ENCODE measurements at regions not wholly inside any gene's neighbourhood (a gene's known extent, or its start where the extent isn't known, plus 50 kb on each side); places are given as distances from the start of the nearest gene placed in this dataset.

DNA sequence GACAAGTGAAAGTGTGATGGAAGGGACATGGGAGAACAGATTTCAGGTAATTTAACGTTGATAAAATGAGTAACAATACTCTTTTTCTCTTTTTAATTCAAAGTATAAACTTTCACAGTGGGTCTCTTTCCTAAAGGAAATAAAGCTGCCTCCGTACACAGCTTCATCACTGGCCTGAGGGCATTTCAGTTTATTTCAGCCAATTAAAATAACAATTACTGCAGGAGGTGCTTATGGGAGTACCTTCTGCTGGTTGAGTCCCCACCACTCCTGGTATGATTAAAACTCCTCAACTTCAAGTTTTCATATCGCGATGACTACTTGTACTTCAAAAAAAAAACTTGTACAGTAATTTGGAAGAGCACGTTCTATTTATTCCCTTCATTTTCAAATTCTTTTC lies 1845.9 kb downstream of the MAT2B start:
- ATAC-seq = no peak

DNA sequence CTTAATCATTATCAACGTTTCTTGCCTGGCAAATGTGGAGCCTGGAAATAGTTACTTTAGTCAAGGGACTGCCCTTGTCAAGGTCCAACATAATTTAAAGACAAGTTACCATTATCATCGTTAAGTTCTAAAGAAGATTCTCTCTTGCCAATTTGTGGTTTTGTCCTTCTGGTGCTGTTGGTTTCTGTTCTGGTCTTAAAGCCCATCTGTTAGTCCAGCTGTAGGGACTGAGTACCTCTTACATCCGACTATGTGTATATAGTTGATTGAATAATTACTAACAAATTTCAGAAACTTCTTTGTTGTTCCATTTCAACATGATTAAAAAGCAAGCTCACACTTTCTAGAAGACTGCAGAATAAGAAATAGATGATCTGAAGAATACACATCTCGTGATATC lies 1854.9 kb downstream of the MAT2B start:
- TF ChIP-seq GLIS3 (CRISPR knock-in tag; IDR thresholded peaks at IDR 0.05) (no peak), OSR1 (CRISPR knock-in tag; IDR thresholded peaks at IDR 0.05) (no peak), BACH2 (CRISPR knock-in tag; IDR thresholded peaks at IDR 0.05; ENCODE audit: borderline replicate concordance) (no peak), ISL1 (CRISPR knock-in tag; IDR thresholded peaks at IDR 0.05) (no peak), RARB (CRISPR knock-in tag; IDR thresholded peaks at IDR 0.05) (no peak), ZNF565 (CRISPR knock-in tag; conservative IDR thresholded peaks at IDR 0.05; ENCODE audit: low read depth) (no peak), ZC3H10 (CRISPR knock-in tag; IDR thresholded peaks at IDR 0.05) (no peak), PPARA (CRISPR knock-in tag; IDR thresholded peaks at IDR 0.05; ENCODE audit: borderline replicate concordance) (no peak)
- TF ChIP-seq, protein P1, sequence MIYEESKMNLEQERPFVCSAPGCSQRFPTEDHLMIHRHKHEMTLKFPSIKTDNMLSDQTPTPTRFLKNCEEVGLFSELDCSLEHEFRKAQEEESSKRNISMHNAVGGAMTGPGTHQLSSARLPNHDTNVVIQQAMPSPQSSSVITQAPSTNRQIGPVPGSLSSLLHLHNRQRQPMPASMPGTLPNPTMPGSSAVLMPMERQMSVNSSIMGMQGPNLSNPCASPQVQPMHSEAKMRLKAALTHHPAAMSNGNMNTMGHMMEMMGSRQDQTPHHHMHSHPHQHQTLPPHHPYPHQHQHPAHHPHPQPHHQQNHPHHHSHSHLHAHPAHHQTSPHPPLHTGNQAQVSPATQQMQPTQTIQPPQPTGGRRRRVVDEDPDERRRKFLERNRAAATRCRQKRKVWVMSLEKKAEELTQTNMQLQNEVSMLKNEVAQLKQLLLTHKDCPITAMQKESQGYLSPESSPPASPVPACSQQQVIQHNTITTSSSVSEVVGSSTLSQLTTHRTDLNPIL (CRISPR knock-in tag; IDR thresholded peaks at IDR 0.05; ENCODE audit: low read depth) = no peak
- TF ChIP-seq, protein P2, sequence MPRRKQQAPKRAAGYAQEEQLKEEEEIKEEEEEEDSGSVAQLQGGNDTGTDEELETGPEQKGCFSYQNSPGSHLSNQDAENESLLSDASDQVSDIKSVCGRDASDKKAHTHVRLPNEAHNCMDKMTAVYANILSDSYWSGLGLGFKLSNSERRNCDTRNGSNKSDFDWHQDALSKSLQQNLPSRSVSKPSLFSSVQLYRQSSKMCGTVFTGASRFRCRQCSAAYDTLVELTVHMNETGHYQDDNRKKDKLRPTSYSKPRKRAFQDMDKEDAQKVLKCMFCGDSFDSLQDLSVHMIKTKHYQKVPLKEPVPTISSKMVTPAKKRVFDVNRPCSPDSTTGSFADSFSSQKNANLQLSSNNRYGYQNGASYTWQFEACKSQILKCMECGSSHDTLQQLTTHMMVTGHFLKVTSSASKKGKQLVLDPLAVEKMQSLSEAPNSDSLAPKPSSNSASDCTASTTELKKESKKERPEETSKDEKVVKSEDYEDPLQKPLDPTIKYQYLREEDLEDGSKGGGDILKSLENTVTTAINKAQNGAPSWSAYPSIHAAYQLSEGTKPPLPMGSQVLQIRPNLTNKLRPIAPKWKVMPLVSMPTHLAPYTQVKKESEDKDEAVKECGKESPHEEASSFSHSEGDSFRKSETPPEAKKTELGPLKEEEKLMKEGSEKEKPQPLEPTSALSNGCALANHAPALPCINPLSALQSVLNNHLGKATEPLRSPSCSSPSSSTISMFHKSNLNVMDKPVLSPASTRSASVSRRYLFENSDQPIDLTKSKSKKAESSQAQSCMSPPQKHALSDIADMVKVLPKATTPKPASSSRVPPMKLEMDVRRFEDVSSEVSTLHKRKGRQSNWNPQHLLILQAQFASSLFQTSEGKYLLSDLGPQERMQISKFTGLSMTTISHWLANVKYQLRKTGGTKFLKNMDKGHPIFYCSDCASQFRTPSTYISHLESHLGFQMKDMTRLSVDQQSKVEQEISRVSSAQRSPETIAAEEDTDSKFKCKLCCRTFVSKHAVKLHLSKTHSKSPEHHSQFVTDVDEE (CRISPR knock-in tag; IDR thresholded peaks at IDR 0.05) = no peak
- TF ChIP-seq, protein P3, sequence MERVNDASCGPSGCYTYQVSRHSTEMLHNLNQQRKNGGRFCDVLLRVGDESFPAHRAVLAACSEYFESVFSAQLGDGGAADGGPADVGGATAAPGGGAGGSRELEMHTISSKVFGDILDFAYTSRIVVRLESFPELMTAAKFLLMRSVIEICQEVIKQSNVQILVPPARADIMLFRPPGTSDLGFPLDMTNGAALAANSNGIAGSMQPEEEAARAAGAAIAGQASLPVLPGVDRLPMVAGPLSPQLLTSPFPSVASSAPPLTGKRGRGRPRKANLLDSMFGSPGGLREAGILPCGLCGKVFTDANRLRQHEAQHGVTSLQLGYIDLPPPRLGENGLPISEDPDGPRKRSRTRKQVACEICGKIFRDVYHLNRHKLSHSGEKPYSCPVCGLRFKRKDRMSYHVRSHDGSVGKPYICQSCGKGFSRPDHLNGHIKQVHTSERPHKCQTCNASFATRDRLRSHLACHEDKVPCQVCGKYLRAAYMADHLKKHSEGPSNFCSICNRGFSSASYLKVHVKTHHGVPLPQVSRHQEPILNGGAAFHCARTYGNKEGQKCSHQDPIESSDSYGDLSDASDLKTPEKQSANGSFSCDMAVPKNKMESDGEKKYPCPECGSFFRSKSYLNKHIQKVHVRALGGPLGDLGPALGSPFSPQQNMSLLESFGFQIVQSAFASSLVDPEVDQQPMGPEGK (CRISPR knock-in tag; IDR thresholded peaks at IDR 0.05; ENCODE audit: borderline replicate concordance) = no peak
- ATAC-seq = no peak

More for the DNA sequence above, 1845.9 kb downstream of the MAT2B start:
- no peak for TF ChIP-seq ESRRG (CRISPR knock-in tag; IDR thresholded peaks at IDR 0.05)
- TF ChIP-seq CSDC2 (CRISPR knock-in tag; IDR thresholded peaks at IDR 0.05) = no peak
- no peak for TF ChIP-seq ZNF8 (CRISPR knock-in tag; IDR thresholded peaks at IDR 0.05)

DNA sequence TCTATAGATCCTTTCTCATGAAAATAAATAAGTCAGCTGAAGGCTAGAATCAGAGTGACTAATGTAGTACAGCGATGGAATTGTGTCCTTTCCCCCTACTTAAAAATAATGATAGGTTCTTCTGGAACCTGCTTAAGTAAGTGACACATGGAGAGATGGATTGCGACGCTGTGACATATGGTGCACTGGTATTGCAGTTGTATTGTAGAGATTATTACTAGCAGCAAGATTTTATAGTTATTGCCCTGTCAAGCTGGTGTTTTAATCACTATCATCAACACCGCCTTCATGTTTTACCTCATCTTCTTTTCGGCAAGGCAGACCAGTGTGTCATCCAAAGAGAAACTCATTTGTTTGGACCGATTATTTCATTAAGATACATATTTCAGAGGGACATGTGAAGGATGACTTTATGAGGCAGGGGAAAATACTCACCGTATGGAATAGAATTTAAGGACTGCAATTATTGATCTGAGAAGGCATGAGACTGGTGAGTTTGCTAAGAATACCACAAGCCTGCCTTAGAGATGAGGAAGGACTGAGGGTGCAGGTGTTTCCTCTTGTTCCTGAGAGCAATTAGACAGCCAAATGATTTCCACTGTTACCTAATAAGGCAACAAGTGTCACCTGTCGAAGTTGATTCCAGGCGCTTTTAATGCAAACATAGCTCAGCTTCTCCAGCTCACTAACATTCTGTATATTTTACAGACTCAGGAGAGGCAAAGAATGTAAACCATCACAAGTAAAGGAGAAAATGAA lies 1855.5 kb downstream of the MAT2B start:
- no peak for ATAC-seq
- TF ChIP-seq TCF4 (CRISPR knock-in tag; IDR thresholded peaks at IDR 0.05; ENCODE audit: borderline replicate concordance) = no peak
- no peak for TF ChIP-seq GLIS3 (CRISPR knock-in tag; IDR thresholded peaks at IDR 0.05)
- no peak for TF ChIP-seq CSDC2 (CRISPR knock-in tag; IDR thresholded peaks at IDR 0.05)
- no peak for TF ChIP-seq ZNF8 (CRISPR knock-in tag; IDR thresholded peaks at IDR 0.05)
- TF ChIP-seq ZNF70 (CRISPR knock-in tag; IDR thresholded peaks at IDR 0.05) = no peak
- TF ChIP-seq ESRRG (CRISPR knock-in tag; IDR thresholded peaks at IDR 0.05) = no peak
- no peak for TF ChIP-seq TOX (CRISPR knock-in tag; IDR thresholded peaks at IDR 0.05; ENCODE audit: borderline replicate concordance)
- no peak for TF ChIP-seq BACH2 (CRISPR knock-in tag; IDR thresholded peaks at IDR 0.05; ENCODE audit: borderline replicate concordance)
- no peak for TF ChIP-seq ZNF565 (CRISPR knock-in tag; conservative IDR thresholded peaks at IDR 0.05; ENCODE audit: low read depth)
- TF ChIP-seq, protein P4, sequence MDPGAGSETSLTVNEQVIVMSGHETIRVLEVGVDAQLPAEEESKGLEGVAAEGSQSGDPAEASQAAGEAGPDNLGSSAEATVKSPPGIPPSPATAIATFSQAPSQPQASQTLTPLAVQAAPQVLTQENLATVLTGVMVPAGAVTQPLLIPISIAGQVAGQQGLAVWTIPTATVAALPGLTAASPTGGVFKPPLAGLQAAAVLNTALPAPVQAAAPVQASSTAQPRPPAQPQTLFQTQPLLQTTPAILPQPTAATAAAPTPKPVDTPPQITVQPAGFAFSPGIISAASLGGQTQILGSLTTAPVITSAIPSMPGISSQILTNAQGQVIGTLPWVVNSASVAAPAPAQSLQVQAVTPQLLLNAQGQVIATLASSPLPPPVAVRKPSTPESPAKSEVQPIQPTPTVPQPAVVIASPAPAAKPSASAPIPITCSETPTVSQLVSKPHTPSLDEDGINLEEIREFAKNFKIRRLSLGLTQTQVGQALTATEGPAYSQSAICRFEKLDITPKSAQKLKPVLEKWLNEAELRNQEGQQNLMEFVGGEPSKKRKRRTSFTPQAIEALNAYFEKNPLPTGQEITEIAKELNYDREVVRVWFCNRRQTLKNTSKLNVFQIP (CRISPR knock-in tag; IDR thresholded peaks at IDR 0.05; ENCODE audit: borderline replicate concordance, low read depth) = no peak
- no peak for TF ChIP-seq ARNTL (CRISPR knock-in tag; IDR thresholded peaks at IDR 0.05; ENCODE audit: borderline replicate concordance, low read depth)
- no peak for TF ChIP-seq RARB (CRISPR knock-in tag; IDR thresholded peaks at IDR 0.05)
- TF ChIP-seq, protein P5, sequence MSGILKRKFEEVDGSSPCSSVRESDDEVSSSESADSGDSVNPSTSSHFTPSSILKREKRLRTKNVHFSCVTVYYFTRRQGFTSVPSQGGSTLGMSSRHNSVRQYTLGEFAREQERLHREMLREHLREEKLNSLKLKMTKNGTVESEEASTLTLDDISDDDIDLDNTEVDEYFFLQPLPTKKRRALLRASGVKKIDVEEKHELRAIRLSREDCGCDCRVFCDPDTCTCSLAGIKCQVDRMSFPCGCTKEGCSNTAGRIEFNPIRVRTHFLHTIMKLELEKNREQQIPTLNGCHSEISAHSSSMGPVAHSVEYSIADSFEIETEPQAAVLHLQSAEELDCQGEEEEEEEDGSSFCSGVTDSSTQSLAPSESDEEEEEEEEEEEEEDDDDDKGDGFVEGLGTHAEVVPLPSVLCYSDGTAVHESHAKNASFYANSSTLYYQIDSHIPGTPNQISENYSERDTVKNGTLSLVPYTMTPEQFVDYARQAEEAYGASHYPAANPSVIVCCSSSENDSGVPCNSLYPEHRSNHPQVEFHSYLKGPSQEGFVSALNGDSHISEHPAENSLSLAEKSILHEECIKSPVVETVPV (CRISPR knock-in tag; IDR thresholded peaks at IDR 0.05) = no peak
- no peak for TF ChIP-seq ISL1 (CRISPR knock-in tag; IDR thresholded peaks at IDR 0.05)
- no peak for TF ChIP-seq ZC3H10 (CRISPR knock-in tag; IDR thresholded peaks at IDR 0.05)
- TF ChIP-seq, protein P3 (CRISPR knock-in tag; IDR thresholded peaks at IDR 0.05; ENCODE audit: borderline replicate concordance) = no peak
- no peak for TF ChIP-seq ZFP3 (CRISPR knock-in tag; IDR thresholded peaks at IDR 0.05)
- TF ChIP-seq, protein P2 (CRISPR knock-in tag; IDR thresholded peaks at IDR 0.05) = no peak

All from SK-N-SH treated with all-trans-retinoic acid at 6 μM for 48 hours (cell line).